ENCODE measurements at regions not wholly inside any gene's neighbourhood (a gene's known extent, or its start where the extent isn't known, plus 50 kb on each side); places are given as distances from the start of the nearest gene placed in this dataset.

GRCh38 chr11:114921697-114922096, 243.4 kb downstream of the NXPE2 start:
- no peak overlapping the region for H3K27ac Mint-ChIP-seq
- no peak for DNase-seq (ENCODE audit: low spot score in 2 of 2, unreplicated experiment in 2 of 2)
- H3K27me3 Mint-ChIP-seq (ENCODE audit: low read depth): peaks cover 35% of the 10 kb centered on the region
- no peaks in the 10 kb centered on the region for H3K36me3 Mint-ChIP-seq
- H3K4me3 Mint-ChIP-seq: no peak overlapping the region
- H3K4me1 Mint-ChIP-seq: no peaks in the 10 kb centered on the region
- peaks cover under 1% of the 10 kb centered on the region for H3K9me3 Mint-ChIP-seq
- no peak for TF ChIP-seq CTCF (IDR thresholded peaks at IDR 0.05; ENCODE audit: unreplicated experiment)

- H3K4me3 Mint-ChIP-seq: no peak overlapping the region
Observed at GRCh38 chr11:114924042-114924441, 245.7 kb downstream of the NXPE2 start.

GRCh38 chr11:114925591-114925990, 247.3 kb downstream of the NXPE2 start:
- no peak overlapping the region for H3K4me3 Mint-ChIP-seq
- H3K4me1 Mint-ChIP-seq: no peaks in the 10 kb centered on the region
- H3K36me3 Mint-ChIP-seq: no peaks in the 10 kb centered on the region
- peaks cover 3% of the 10 kb centered on the region for H3K9me3 Mint-ChIP-seq
- H3K27me3 Mint-ChIP-seq (ENCODE audit: low read depth): peaks cover 35% of the 10 kb centered on the region
- DNase-seq (ENCODE audit: low spot score in 2 of 2, unreplicated experiment in 2 of 2): no peak
- H3K27ac Mint-ChIP-seq: no peak overlapping the region
- no peak for TF ChIP-seq CTCF (IDR thresholded peaks at IDR 0.05; ENCODE audit: unreplicated experiment)

More at GRCh38 chr11:114924042-114924441, 245.7 kb downstream of the NXPE2 start:
- no peak for DNase-seq (ENCODE audit: low spot score in 2 of 2, unreplicated experiment in 2 of 2)
- no peaks in the 10 kb centered on the region for H3K4me1 Mint-ChIP-seq
- H3K27me3 Mint-ChIP-seq (ENCODE audit: low read depth): peaks cover 45% of the 10 kb centered on the region
- H3K36me3 Mint-ChIP-seq: no peaks in the 10 kb centered on the region
- H3K27ac Mint-ChIP-seq: no peak overlapping the region
- TF ChIP-seq CTCF (IDR thresholded peaks at IDR 0.05; ENCODE audit: unreplicated experiment): no peak
- peaks cover 3% of the 10 kb centered on the region for H3K9me3 Mint-ChIP-seq

- no peak for DNase-seq (ENCODE audit: low spot score in 2 of 2, unreplicated experiment in 2 of 2)
- H3K4me3 Mint-ChIP-seq: no peak overlapping the region
- no peak for TF ChIP-seq CTCF (IDR thresholded peaks at IDR 0.05; ENCODE audit: unreplicated experiment)
- H3K4me1 Mint-ChIP-seq: no peaks in the 10 kb centered on the region
- peaks cover 14% of the 10 kb centered on the region for H3K9me3 Mint-ChIP-seq
- no peaks in the 10 kb centered on the region for H3K36me3 Mint-ChIP-seq
- H3K27ac Mint-ChIP-seq: no peak overlapping the region
- peaks cover 23% of the 10 kb centered on the region for H3K27me3 Mint-ChIP-seq (ENCODE audit: low read depth)
Observed at GRCh38 chr11:114928260-114928870, 250.0 kb downstream of the NXPE2 start.

- Mint-ChIP-seq H3K4me3 (no peak overlapping the region), H3K27me3 (ENCODE audit: low read depth) (peaks cover 23% of the 10 kb centered on the region), H3K27ac (no peak overlapping the region), H3K36me3 (peaks cover 2% of the 10 kb centered on the region), H3K9me3 (peaks cover 22% of the 10 kb centered on the region), H3K4me1 (no peaks in the 10 kb centered on the region)
- TF ChIP-seq CTCF (IDR thresholded peaks at IDR 0.05; ENCODE audit: unreplicated experiment): no peak
- DNase-seq (ENCODE audit: low spot score in 2 of 2, unreplicated experiment in 2 of 2): no peak
Observed at GRCh38 chr11:114929351-114930000, 251.1 kb downstream of the NXPE2 start.
